HT1080 (cell line): ENCODE measurements at regions not wholly inside any gene's neighbourhood (a gene's known extent, or its start where the extent isn't known, plus 50 kb on each side); places are given as distances from the start of the nearest gene placed in this dataset.

Experiments
- DNase-seq: peaks from one replicate; pipeline ENCODE4 v3.0.0-alpha.2; 2015; ENCODE audit warnings: low read depth

GRCh38 chr12:28933864-28934527, 215.1 kb upstream of the FAR2 start:
- DNase-seq = no peak

GRCh38 chr12:28936221-28936620, 212.9 kb upstream of the FAR2 start:
- DNase-seq = no peak

- DNase-seq = no peak
These were observed 212.4 kb upstream of the FAR2 start for GRCh38 chr12:28936711-28937110.

- DNase-seq = peak; percentile 5
These were observed 211.9 kb upstream of the FAR2 start for GRCh38 chr12:28937196-28937595.

- no peak for DNase-seq
These were observed 211.0 kb upstream of the FAR2 start for GRCh38 chr12:28938056-28938455.

GRCh38 chr12:28938581-28939235, 210.4 kb upstream of the FAR2 start:
- DNase-seq = no peak

- DNase-seq = peak; percentile 8
These were observed 209.7 kb upstream of the FAR2 start for GRCh38 chr12:28939427-28939826.

GRCh38 chr12:28941248-28941647, 207.8 kb upstream of the FAR2 start:
- no peak for DNase-seq

GRCh38 chr12:28946361-28946760, 202.7 kb upstream of the FAR2 start:
- DNase-seq = no peak

- DNase-seq = no peak
These were observed 200.4 kb upstream of the FAR2 start for GRCh38 chr12:28948685-28949084.

- no peak for DNase-seq
These were observed 199.9 kb upstream of the FAR2 start for GRCh38 chr12:28949184-28949583.

- DNase-seq = no peak
These were observed 199.0 kb upstream of the FAR2 start for GRCh38 chr12:28950049-28950448.

- no peak for DNase-seq
These were observed 197.1 kb upstream of the FAR2 start for GRCh38 chr12:28951935-28952334.

- DNase-seq = no peak
These were observed 194.7 kb upstream of the FAR2 start for GRCh38 chr12:28954333-28954732.

- no peak for DNase-seq
These were observed 193.6 kb upstream of the FAR2 start for GRCh38 chr12:28955491-28955890.

GRCh38 chr12:28955931-28956330, 193.1 kb upstream of the FAR2 start:
- DNase-seq = no peak

GRCh38 chr12:28958553-28959195, 190.4 kb upstream of the FAR2 start:
- peak; percentile 34 for DNase-seq

GRCh38 chr12:28961948-28962384, 187.1 kb upstream of the FAR2 start:
- DNase-seq = peak; percentile 7

- no peak for DNase-seq
These were observed 185.5 kb upstream of the FAR2 start for GRCh38 chr12:28963554-28963953.

- DNase-seq = no peak
These were observed 182.9 kb upstream of the FAR2 start for GRCh38 chr12:28966046-28966780.

- DNase-seq = no peak
These were observed 181.7 kb upstream of the FAR2 start for GRCh38 chr12:28967426-28967825.

- DNase-seq = no peak
These were observed 175.6 kb upstream of the FAR2 start for GRCh38 chr12:28973491-28973890.
